HG03280 (cell line): ENCODE measurements at regions not wholly inside any gene's neighbourhood (a gene's known extent, or its start where the extent isn't known, plus 50 kb on each side); places are given as distances from the start of the nearest gene placed in this dataset.
"Not testable (repeated sequence)": the region's sequence is repeated elsewhere in the genome, so short reads cannot be mapped to it uniquely, and the experiment has no call there.

Source experiments
- ATAC-seq: cut with Tn5 transposase; IDR thresholded peaks from one replicate; pipeline ENCODE4 v1.9.1; 2021; ENCODE audit warnings: mild to moderate bottlenecking, moderate library complexity; ENCODE audit not compliant: unreplicated experiment

DNA sequence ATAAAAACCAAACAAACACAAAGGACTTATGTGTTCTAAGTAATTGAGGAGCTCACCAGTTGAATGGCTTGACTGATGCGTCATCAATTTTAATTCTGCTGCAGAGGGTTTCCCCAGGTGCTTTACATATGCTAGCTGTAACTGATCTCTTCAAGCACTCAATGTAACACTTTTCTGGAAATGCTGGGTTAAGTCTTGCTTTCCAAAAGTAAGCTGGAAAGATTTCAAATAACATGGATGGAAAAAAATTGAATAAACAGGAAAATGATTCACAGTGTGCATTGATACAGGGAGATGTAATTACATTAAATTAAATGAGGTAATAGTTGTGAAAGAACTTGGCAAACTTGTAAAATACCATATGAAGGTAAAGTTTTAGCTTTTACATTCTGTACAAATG, 186.7 kb upstream of the WDFY3 start:
- ATAC-seq, result no peak

DNA sequence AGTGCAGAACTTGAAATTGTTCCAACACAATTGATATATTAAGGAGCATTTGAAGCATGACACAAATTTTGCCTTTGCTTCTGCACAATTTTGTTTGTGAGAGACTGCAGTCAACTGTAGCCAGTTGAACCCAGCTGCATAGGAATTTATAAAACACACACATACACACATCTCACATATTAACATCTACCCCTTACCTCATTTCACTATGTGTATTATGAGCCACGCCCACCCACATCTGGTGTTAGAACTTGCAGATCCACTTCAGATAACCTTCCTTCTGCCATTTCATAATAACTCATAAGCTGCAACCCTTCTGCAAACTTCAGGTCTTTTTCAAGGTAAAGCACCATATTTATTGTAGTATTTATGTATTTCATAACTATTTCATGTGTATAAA, 188.1 kb upstream of the WDFY3 start:
- no peak for ATAC-seq

DNA sequence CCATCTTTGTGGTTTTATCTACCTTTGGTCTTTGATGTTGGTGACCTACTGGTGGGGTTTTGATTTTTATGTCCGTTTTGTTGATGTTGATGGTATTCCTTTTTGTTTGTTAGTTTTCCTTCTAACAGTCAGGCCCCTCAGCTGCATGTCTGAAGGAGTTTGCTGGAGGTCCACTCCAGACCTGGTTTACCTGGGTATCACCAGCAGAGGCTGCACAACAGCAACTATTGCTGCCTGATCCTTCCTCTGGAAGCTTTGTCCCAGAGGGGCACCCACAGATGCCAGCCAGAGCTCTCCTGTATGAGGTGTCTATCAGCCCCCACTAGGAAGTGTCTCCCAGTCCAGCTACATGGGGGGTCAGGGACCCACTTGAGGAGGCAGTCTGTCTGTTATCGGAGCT, 199.3 kb upstream of the WDFY3 start:
- ATAC-seq, result no peak

DNA sequence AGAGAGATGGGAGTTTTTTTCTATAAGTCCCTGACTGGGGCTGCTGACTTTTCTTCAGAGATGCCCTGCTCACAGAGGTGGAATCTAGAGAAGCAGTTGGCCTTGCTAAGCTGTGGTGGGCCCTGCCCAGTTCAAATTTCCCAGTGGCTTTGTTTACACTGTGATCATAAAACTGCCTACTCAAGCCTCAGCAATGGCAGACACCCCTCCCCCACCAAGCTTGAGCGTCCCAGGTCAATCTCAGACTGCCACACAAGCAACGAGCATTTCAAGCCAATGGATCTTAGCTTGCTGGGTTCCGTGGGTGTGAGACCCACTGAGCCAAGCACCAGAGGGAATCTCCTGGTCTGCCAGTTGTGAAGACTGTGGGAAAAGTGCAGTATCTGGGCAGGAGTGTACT, 199.8 kb upstream of the WDFY3 start:
- ATAC-seq, result no peak

DNA sequence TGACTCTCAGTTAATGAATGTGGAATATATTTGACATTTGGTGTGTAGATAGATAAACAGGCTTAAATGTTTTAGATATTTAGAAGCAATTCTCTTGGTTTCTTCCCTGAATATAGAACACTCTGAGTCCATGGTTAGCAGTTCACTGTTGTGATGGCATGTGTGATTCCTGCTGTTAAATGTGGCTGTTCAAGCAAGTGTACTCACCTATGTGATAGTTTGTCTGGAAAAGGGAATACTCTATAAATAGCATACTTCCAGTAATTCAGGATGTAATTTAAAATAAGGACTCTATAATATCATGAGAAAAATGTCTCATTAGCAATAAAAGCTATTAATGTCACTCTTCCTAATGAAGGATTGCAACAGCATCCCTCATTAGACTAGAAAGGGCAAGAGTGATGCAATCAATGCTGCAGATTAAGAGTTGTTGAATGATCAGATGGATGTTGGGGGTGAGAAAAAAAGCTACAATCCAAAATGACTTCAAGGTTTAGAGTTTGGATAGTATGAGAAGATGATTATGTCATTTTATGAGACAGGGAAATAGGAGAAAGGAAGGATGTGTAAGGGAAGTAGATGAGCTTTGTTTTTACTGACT, 201.8 kb upstream of the WDFY3 start:
- ATAC-seq, result no peak

DNA sequence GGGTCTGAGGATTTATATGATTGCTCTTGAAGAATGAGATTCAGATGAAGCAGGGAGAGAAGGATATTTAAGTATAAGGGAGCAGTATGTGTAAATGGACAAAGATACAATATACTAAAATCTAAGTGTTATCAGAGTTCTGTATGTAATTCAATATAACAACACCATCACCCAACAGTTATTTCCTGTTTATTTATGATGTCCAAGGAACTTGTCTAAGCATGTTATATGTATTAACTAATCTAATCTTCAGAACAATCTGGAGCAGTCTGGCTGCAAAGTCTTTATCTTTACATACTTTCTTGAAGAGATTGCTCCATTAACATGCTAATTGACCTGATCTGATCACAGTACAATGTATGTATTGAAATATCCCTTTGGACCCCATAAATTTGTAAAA, 203.8 kb upstream of the WDFY3 start:
- ATAC-seq, result no peak

DNA sequence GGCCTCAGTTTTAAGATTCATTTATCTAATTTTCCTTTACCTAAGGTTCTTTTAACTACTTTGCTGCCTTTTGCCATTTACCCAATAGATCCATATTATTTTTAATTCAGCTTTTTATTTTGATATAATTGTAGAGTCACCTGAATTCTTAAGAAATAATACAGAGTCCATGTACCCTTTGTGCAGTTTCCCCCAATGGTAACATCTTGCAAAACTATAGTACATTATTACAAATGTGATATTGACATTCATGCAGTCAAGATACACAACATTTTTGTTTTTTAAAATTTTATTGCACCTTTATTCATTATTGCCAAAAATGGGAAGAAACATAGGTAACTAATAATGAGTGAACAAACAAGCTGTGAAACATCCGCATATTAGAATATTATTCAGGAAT, 208.7 kb upstream of the WDFY3 start:
- no peak for ATAC-seq

DNA sequence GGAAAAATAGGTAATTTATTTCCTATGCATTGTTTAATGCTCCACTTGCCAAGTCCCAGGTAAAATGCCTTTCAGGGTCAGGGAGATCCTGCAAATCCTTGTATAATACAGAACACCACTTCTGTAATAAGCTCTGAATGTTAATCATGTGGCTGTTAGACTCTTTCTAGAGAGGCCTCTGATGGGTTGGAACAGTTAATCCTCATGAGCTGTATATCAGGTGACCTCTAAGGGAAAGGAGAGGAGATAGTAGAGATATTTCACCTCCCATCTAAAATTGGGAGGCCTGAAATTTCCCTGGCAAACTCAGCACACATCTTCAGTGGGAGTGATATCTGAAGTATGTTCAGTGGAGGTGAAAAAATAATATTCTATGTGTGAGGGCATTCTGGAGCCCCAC, 210.6 kb upstream of the WDFY3 start:
- no peak for ATAC-seq

DNA sequence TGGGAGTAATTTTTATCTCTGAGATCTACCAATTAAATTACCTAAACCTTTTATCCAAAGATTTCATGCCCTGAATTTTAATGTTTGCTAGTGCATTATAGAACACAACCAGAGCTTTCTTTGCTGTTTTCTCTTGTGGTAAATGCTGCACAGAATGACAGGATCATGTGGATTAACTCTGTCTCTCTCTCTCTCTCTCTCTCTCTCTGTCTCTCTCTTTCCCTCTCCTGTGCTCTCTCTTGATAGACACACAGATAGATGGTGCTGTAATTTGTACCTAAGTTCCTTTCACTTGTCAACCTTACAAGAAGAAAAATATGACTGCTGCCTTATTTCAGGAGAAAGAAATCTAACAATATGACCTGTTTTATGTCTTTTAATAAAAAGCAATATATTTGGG, 211.2 kb upstream of the WDFY3 start:
- no peak for ATAC-seq

DNA sequence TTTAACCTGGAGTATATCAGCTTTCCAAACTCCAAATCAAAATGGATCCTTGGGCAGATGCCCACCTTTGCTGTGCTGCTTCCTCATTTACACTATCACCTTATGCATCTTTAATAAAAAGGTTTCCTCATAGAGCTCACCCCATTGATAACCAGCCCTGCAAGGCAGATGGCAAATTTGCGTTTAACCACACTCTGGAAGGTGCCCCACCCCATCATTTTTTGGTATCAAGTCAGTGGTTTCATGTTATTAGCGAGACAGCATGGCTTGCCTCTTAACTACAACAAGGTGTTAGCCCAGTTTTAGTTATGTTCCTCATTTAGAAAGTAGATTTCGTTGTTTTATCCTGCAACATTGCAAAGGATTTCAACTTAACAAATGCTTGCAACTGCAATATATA, 214.0 kb upstream of the WDFY3 start:
- ATAC-seq, result no peak

DNA sequence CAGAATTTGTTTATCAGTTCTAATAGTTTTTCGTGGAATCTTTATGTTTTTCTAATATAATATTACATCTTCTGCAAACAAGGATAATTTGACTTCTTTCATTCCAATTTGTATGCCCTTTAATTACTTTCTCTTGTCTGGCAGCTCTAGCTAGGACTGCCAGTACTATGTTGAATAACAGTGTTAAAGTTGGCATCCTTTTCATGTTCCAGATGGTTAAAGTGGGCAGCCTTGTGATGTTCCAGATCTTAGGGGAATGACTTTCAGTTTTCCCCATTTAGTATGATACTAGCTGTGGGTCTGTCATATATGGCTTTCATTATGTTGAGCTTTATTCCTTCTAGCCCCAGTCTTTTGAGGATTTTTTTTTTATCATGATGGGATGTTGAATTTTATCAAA, 220.6 kb upstream of the WDFY3 start:
- no peak for ATAC-seq

DNA sequence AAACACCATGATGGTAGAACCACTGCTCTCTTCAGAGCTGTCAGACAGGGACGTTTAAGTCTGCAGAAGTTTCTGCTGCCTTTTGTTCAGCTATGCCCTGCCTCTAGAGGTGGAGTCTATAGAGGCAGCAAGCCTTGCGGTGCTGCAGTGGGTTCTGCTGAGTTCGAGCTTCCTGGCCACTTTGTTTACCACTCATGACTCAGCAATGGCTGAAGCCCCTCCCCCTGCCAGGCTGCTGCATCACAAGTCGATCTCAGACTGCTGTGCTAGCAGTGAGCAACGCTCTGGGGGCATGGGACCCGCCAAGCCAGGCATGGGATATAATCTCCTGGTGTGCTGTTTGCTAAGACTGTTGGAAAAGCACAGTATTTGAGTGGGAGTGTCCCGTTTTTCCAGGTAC, 229.5 kb upstream of the WDFY3 start:
- not testable (repeated sequence) for ATAC-seq

DNA sequence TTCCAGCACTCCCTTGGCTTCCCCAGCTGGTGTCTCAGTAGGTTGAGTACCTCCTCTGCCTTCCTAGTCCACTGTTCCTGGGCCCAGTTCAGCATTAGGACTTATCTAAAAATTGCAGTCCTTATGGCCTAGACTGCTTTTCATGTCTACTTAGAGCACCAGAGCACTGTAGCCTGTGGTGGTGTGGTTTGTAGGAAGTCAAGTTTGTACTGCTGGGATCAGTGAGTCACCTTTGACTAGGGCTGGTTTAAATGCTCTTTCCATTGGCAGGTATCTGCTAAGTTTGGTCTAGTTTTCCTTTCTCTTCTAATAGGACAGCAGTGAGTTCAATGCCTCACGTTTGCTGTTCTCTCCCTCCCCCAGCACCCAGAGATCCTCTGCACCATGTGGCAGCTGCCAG, 233.6 kb upstream of the WDFY3 start:
- no peak for ATAC-seq

DNA sequence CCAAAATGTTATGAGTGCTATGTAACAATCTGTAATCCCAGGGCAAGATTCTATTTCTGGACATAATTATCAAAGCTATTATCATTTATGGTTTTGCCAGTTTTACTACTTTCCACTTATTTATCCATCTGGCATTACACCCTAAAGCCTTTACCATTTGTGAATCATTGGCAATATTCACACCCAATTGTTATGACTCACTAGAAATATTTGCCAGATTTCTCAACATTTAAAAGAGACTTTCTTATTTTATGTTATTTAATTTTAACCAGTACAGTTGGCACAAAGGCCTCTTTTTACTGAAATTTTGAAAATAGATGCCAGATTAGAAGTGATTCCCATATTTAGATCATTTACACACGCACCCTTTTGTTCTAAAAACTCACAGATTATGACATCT, 242.7 kb upstream of the WDFY3 start:
- ATAC-seq, result no peak

DNA sequence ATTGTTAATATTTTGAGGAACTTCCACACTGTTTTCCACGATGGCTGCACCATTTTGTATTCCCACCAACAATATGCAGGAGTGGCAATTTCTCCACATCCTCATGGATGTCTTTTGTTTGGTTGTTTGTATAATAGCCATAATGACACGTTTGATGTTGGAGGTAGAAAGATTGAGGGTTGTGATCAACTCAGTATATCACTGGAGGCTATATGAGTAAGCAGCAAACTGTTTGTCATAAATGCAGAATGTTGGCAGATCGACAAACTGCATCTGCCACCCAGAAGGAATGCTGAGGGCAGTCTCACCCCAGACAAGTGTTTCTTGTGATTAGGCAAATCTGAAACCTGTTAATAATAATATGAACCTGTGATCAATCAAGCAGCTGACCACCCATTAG, 243.9 kb upstream of the WDFY3 start:
- no peak for ATAC-seq

DNA sequence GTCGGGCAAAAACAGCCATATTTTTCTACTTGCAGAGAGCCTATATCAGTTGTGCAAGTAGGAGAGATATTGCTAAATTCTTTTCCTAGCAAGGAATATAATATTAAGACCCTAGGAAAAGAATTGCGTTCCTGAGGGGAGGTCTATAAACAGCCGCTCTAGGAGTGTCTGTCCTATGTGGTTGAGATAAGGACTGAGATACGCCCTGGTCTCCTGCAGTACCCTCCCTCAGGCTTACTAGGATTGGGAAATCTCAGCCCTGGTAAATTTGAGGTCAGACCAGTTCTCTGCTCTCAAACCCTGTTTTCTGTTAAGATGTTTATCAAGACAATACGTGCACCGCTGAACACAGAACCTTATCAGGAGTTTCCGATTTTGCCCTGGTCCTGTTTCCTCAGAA, 250.1 kb upstream of the WDFY3 start:
- ATAC-seq, result not testable (repeated sequence)

DNA sequence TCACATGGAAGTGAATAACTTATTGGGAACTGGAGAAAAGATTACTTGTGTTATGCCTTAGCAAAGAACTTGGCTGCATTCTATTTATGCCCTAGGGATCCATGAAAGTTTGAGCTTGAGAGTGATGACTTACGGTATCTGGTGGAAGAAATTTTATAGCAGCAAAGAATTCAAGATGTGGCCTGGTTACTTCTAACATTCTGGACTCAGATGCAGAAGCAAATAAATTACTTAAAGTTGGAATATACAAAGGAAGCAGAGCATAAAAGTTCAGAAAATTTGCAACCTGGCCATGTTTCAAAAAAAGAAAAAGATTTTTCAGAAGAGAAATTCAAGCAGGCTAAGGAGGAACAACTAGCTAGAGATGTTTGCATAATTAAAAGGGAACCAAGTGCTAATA, 252.3 kb upstream of the WDFY3 start:
- ATAC-seq, result no peak

DNA sequence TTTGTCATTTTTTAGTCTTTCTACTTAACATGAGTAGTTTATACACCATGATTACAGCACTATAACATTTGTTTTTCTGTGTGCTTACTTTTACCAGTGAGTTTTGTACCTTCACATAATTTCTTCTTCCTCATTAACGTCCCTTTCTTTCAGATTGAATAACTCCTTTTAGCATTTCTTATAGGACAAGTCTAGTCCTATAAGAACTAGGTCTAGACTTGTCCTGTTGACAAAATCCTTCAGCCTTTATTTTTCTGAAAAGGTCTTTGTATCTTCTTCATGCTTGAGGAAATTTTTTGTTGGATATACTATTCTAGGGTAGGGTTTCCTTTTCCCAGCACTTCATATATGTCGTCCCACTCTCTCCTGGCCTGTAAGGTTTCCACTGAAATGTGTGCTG, 253.3 kb upstream of the ARHGAP24 start:
- ATAC-seq, result no peak

DNA sequence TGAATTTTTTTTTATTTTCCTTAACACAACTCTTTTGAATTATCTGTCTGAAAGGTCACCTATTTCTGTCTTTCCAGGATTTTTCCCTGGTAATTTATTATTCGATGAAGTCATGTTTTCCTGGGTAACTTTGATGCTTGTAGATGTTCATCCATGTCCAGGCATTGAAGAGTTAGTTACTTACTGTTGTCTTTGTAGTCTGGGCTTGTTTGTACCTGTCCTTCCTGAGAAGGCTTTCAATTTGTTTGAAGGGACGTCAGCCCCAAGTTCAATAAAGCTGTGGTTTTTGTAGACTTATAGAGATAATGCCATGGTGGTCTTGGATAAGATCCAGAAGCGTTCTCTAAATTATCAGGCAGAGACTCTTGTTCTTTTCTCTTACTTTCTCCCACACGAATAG, 252.4 kb upstream of the ARHGAP24 start:
- no peak for ATAC-seq

DNA sequence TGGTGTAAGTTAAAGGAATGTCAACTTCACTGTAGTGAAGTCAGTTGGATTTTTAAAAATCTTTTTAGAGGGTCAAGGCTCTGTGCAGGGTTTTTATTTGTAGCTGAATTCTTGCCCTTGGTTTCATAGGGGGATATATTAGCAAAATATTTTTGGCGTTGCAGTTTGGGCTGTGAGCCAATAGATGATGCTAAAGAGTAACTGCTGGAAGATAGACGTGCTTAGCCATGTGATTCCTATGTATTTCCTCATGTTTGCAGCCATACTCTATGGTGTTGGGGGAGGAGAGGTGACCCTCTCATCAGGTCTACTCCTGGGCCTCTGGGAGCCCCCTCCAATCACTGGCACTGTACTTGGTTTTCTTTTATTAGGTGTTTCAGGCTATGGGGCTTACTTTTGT, 246.7 kb upstream of the ARHGAP24 start:
- no peak for ATAC-seq

DNA sequence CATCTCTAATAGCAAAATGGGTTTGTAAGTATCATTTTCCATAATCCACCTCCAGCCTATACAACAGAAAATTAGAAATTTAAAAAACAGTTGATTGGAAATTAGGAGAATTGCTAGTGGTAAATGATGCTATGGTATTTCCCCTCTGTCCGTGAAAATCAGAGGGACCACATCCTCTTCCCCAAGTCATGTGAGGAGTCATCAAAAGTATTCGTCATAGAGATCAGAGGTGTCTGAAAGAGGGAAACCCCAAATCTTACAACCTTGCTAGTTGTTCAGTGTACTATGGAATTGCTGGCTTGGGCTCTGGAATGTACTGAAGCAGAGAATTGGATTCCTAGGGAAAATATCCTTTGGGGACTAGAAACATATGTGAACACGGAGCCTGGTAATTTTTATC, 241.4 kb upstream of the ARHGAP24 start:
- ATAC-seq, result no peak

DNA sequence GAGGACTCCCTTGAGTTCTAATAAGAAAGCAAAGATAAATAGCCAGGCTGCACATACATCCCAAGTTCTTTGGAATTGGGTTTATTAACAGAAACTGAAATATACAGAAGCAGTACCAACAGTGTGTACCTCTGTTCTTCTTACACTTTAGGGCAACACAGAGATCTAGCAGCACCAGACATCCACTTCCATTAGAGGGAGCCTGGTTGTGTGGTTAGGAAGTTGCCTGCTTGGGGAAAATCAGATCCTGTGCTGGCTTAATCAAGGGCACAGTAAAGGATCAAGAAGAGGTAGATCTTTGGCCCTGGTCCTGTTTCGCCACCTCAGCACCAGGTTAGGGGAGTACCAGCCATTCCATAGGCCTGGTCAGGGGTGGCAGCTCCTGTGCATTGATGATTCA, 231.1 kb upstream of the ARHGAP24 start:
- no peak for ATAC-seq

DNA sequence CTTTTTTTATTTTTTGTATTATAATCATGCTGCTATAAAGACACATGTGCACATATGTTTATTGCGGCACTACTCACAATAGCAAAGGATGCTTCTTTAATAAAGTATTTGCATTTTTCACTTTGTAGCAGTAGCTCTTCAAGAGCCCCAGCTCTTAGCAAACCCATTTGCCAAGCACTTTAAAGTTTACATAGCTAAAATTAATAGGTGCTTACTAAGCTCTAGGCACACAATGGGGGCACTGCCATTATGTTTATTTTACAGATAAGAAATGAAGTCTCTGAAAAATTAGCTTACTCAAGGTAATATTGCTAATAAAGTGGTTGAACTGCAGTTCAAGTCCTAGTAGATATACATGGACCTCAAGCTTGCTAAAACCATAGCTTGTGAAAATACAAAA, 230.3 kb upstream of the ARHGAP24 start:
- no peak for ATAC-seq

DNA sequence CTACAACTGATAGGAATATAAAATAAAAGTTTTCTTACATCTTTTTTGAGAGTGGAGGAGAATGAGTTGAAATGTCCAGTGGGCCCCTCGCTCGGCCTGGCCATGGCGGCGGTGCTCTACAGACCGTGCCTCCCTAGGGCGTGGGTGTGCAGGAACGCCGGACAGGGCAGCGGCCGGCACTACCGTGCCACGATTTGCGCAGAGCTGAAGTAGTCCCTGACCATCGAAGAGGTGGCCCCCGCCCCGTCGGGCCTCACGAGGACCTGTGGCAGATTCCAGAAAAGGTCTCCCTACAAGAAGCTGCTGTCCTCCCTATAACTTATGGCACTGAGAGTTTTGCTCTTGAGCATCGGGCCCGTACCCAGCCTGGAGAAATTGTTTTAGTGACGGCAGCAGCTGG, 228.9 kb upstream of the ARHGAP24 start:
- no peak for ATAC-seq
